Subcutaneous abdominal adipose tissue (tissue), 5 donors: ENCODE measurements at regions not wholly inside any gene's neighbourhood (a gene's known extent, or its start where the extent isn't known, plus 50 kb on each side); places are given as distances from the start of the nearest gene placed in this dataset.

ENCODE experiments used
- H3K27ac ChIP-seq: one replicate; pipeline ENCODE4 v1.7.0; 2013; ENCODE audit warnings: low read depth, mild to moderate bottlenecking, inconsistent platforms, low read length, moderate library complexity
- H3K27me3 ChIP-seq, 5 donors: one replicate each; pipeline ENCODE4 v1.7.0; 2013; ENCODE audit warnings: low read length in 5 of 5, inconsistent platforms in 1 of 5; ENCODE audit not compliant: control insufficient read depth in 5 of 5, insufficient read depth in 4 of 5
- H3K36me3 ChIP-seq, 5 donors: one replicate each; pipeline ENCODE4 v1.7.0; 2013; ENCODE audit warnings: low read length in 5 of 5; ENCODE audit not compliant: control insufficient read depth in 5 of 5, insufficient read depth in 5 of 5
- H3K4me1 ChIP-seq, 5 donors: one replicate each; pipeline ENCODE4 v1.7.0; 2013; ENCODE audit warnings: low read length in 5 of 5, mild to moderate bottlenecking in 3 of 5, moderate library complexity in 1 of 5; ENCODE audit not compliant: control insufficient read depth in 5 of 5, insufficient read depth in 5 of 5
- H3K4me3 ChIP-seq, 5 donors: one replicate each; pipeline ENCODE4 v1.7.0; 2013; ENCODE audit warnings: low read length in 5 of 5, low read depth in 1 of 5
- H3K9ac ChIP-seq, 5 donors: one replicate each; pipeline ENCODE4 v1.7.0; 2013; ENCODE audit warnings: low read length in 5 of 5, mild to moderate bottlenecking in 4 of 5, moderate library complexity in 3 of 5
- H3K9me3 ChIP-seq, 5 donors: one replicate each; pipeline ENCODE4 v1.7.0; 2013; ENCODE audit warnings: low read length in 5 of 5; ENCODE audit not compliant: control insufficient read depth in 5 of 5
- donor health status: healthy.
- donor health status: healthy.
- donor health status: healthy.
- donor health status: healthy.
- donor health status: healthy.

DNA sequence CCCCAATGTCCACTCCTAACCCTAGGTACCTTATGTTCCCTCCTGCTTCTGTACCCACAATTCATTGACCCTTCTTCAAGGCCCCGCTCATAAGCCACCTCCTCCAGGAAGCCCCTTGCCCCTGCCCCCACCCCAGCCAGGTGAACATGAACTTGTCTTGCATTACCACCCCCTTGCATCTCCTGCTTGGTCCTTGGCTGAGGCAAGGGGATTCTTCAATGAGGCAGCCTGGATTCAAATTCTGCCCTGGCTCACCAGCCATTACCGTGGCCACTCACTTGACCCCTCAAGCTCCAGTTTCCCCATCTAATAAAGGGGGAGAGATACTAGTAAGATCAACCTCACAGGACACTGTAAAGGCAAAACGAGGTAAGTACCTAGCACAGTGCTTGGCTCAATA lies 193.1 kb downstream of the DICER1 start:
- Histone ChIP-seq H3K4me1 (peaks cover 0 to 15% (median 14%) of the 10 kb centered on the region in 5 donors), H3K27me3 (peaks cover 0 to 7% (median 0%) of the 10 kb centered on the region in 5 donors), H3K27ac (no peak overlapping the region), H3K9ac (no peak overlapping the region), H3K4me3 (no peak overlapping the region), H3K9me3 (no peaks in the 10 kb centered on the region), H3K36me3 (no peaks in the 10 kb centered on the region)

DNA sequence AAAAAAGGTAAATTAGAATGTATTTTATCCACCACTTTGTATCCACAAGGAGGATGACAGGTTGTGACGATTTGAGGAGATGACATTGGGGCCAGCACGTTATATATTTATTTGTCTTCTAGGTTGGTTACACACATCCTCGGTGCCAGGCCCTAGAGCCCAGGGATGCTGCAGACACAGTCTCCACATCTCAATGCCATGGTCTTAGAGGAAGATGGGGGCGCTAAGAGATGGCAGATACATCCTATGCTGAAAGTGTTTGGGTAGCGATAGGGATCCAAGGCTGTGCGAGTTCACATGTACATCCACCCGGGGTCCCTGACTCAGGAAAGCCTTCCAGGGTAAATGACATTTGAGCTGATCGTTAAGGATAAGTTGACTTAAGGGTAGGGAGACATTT lies 193.1 kb upstream of the GSC start:
- peaks cover 0 to 15% (median 14%) of the 10 kb centered on the region in 5 donors for H3K4me1 ChIP-seq

DNA sequence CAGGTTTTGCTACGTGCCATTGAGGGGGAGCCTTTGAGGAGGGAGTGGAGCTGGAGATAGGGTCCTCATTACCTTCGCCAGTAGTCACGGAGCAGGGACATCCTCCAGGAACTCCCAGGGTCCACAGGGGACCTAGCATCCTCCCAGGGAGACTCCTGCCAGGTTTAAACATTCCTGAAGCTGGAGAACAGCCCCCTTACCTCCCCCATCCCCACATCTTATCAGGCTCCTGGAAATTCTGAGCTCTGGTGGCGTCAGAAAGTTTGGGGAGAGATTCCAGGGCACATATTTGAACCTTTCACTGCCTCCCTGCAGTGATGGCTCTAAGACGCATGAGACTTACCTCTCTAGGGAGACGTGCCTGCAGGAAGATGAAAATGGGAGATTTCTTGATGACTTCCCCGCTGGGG lies 192.3 kb upstream of the GSC start:
- Histone ChIP-seq H3K4me1 (peaks cover 0 to 15% (median 14%) of the 10 kb centered on the region in 5 donors), H3K9ac (no peak overlapping the region), H3K36me3 (no peaks in the 10 kb centered on the region), H3K4me3 (no peak overlapping the region), H3K9me3 (no peaks in the 10 kb centered on the region), H3K27me3 (peaks cover 0 to 7% (median 0%) of the 10 kb centered on the region in 5 donors), H3K27ac (no peak overlapping the region)

More for the DNA sequence above, 193.1 kb upstream of the GSC start:
- H3K36me3 ChIP-seq: no peaks in the 10 kb centered on the region
- H3K9ac ChIP-seq: no peak overlapping the region
- H3K9me3 ChIP-seq: no peaks in the 10 kb centered on the region
- no peak overlapping the region for H3K27ac ChIP-seq
- H3K4me3 ChIP-seq: no peak overlapping the region
- peaks cover 0 to 7% (median 0%) of the 10 kb centered on the region in 5 donors for H3K27me3 ChIP-seq

DNA sequence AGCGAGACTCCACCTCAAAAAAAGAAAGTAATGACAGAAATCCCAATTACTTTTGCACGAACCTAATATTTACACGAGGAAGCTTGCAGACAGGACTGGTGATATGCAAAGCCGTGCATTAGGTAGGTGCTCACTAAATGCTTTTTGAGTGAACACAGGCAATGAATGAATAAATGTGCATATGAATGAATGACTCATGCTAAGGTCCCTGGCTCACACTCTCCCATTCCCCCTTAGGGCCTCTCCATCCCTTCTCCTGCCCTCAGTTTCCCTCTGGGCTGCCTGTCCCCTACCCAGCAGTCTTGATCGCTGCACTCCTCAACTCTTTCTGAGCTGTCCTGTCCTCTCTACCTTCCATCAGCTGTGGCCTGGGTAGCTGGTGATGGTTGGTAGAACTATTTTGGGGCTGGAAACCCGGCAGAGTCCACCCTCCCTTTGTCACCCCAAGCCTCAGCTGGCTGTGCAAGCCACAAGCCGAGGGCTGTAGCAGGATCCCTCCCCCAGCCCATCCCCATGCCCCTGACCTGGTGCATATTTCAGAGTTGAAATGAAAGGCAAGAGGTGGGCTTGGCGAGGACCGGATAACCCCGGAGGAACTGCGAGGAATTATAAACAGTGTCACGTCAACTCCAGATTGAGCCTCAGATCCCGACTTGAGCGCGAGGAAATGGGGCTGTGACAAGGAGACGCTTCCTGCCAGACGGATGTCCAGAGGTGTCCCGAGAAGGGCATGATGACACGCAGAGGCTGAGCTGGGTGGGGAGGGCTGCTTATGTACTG lies 191.7 kb upstream of the GSC start:
- no peak overlapping the region for H3K9ac ChIP-seq
- peaks cover 0 to 15% (median 14%) of the 10 kb centered on the region in 5 donors for H3K4me1 ChIP-seq
- H3K27me3 ChIP-seq: peaks cover 0 to 7% (median 0%) of the 10 kb centered on the region in 5 donors
- no peaks in the 10 kb centered on the region for H3K9me3 ChIP-seq
- no peak overlapping the region for H3K4me3 ChIP-seq
- H3K27ac ChIP-seq: no peak overlapping the region
- no peaks in the 10 kb centered on the region for H3K36me3 ChIP-seq

DNA sequence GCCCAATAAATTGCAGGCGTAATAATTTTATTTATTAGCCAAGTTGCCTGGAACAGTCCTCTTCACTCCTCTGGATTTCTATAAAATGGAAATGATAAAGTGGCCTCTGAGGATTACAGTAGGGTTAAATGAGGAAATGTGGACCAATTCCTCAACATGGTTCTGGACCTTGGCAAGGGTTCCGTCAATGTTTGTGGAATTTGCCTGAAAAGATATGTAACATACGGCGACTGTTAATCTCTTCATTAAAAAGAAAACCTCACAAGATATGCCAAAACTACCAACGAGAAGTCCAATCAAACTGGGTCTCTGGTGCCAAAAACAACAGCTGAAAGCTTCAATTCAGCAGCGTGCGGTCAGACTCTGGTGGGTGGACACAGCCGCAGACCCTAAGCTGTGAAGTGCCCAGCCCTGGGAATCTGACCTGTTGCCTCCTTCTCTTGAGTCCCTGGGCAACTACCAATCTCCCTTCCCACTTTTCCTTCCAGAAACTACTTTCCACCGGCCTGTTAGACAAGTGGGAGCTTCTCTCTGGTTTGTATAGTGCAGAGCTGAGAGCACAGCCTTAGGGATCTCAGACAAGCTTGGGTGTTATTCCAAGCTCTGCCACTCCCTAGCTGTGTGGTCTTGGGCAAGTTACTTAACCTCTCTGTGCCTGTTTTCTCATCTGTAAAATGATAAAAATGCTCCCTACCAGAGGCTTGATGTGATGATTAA lies 190.5 kb upstream of the GSC start:
- H3K27ac ChIP-seq: no peak overlapping the region
- no peaks in the 10 kb centered on the region for H3K9me3 ChIP-seq
- H3K27me3 ChIP-seq: peaks cover 0 to 7% (median 0%) of the 10 kb centered on the region in 5 donors
- no peak overlapping the region for H3K9ac ChIP-seq
- peaks cover 0 to 15% (median 14%) of the 10 kb centered on the region in 5 donors for H3K4me1 ChIP-seq
- peak overlapping the region in 2 of 5 donors; percentile 13 to 54 for H3K4me3 ChIP-seq
- H3K36me3 ChIP-seq: no peaks in the 10 kb centered on the region

DNA sequence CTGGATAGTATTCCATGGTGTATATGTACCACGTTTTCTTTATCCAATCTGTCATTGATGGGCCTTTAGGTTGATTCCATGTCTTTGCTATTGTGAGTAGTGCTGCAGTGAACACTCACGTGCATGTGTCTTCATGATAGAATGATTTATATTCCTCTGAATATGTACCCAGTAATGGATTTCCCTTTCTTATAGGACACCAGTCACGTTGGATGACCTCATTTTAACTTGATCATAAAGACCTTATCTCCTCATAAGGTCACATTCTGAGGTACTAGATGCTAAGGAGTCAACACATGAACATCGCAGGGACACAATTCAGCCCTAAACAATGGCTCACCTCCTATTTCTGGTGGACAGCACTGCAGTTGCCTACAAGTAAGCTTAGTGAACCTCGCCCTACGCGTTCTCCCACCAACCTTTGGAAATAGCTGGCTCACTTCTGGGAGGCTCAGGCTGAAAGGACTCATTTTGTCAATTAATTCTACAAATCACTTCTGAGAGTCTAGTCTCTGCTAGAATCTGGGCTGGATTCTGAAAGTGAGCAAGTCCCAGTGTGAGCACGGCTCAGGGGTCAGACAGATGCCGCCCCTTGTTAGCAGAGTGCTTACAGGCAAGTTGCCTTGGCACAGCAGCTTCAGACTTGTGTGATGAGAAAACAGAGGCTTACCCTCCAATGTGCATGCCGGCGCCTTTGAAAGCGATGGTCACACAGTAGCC lies 183.8 kb upstream of the GSC start:
- H3K36me3 ChIP-seq: no peaks in the 10 kb centered on the region
- H3K9me3 ChIP-seq: no peaks in the 10 kb centered on the region
- H3K27ac ChIP-seq: no peak overlapping the region
- no peaks in the 10 kb centered on the region for H3K27me3 ChIP-seq
- H3K4me3 ChIP-seq: no peak overlapping the region
- H3K4me1 ChIP-seq: no peaks in the 10 kb centered on the region
- no peak overlapping the region for H3K9ac ChIP-seq

DNA sequence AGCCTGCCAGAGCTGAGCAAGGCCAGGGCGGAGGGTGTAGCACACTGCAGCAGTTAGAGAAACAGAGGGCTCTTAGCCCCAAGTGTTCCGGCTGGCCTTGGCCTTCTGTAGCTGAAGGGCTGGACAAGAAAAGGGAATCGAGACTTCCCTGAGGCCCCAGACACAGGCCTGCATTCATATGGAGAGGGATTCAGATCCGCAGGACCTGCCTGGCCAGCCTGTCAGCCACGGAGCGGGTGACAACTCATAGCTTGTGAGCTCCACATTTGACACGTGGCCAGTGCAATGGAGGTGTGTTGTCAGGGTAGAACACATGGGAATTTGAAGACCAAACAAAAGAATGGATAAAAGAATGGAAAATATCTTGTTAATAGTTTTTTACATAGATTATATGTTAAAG lies 182.2 kb upstream of the GSC start:
- Histone ChIP-seq H3K4me3 (no peak overlapping the region), H3K36me3 (no peaks in the 10 kb centered on the region), H3K9ac (no peak overlapping the region), H3K9me3 (peaks cover 0 to 10% (median 6%) of the 10 kb centered on the region in 5 donors), H3K4me1 (no peaks in the 10 kb centered on the region), H3K27me3 (no peaks in the 10 kb centered on the region), H3K27ac (no peak overlapping the region)

DNA sequence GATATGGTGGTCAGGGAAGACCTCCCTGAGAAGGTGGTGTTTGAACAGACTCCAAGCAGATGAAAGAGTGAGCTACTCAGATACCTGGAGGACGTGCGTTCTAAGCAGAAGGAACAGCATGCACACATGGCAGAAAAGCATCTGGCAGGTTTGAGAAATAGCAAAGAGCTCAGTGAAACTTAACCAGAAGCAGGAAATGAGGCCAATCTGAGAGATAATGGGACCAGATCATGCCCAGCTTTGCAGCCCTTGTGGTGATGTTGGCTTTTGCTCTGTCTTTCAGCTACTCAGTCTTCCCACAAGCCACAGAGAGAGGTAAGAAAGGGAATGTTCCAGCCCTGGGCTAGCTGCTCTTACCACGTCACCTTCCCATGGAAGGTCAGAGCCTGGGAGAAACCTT lies 176.3 kb upstream of the GSC start:
- no peaks in the 10 kb centered on the region for H3K27me3 ChIP-seq
- H3K9ac ChIP-seq: no peak overlapping the region
- H3K4me1 ChIP-seq: no peaks in the 10 kb centered on the region
- H3K36me3 ChIP-seq: no peaks in the 10 kb centered on the region
- H3K27ac ChIP-seq: no peak overlapping the region
- H3K9me3 ChIP-seq: peaks cover 0 to 10% (median 8%) of the 10 kb centered on the region in 5 donors
- no peak overlapping the region for H3K4me3 ChIP-seq

DNA sequence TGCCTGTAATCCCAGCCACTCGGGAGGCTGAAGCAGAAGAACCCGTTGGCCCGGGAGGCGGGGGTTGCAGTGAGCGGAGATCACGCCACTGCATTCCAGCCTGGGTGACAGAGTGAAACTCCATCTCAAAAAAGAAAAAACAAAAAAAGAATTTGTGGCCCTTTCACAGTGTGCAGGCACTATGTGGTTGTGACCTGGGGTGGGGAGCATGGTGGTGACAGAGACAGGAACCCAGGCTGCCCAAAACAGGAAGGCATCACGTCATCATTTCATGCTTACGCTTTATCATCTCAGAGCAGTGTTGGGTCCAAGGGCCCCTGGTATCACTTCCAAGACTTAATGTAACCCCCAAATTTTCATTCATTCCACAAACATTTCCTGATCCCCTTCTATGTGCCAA lies 175.7 kb upstream of the GSC start:
- Histone ChIP-seq H3K9ac (no peak overlapping the region), H3K27ac (no peak overlapping the region), H3K9me3 (peaks cover 0 to 10% (median 8%) of the 10 kb centered on the region in 5 donors), H3K27me3 (no peaks in the 10 kb centered on the region), H3K4me1 (no peaks in the 10 kb centered on the region), H3K4me3 (no peak overlapping the region), H3K36me3 (no peaks in the 10 kb centered on the region)
